ENCODE measurements at regions not wholly inside any gene's neighbourhood (a gene's known extent, or its start where the extent isn't known, plus 50 kb on each side); places are given as distances from the start of the nearest gene placed in this dataset.

GRCh38 chr2:58503918-58504317, 262.8 kb upstream of the FANCL start:
- TF ChIP-seq CTCF (IDR thresholded peaks at IDR 0.05) (no peak), POLR2A (IDR thresholded peaks at IDR 0.05) (no peak)
